Mucosa of gallbladder (tissue), 1 donor: ENCODE measurements at regions not wholly inside any gene's neighbourhood (a gene's known extent, or its start where the extent isn't known, plus 50 kb on each side); places are given as distances from the start of the nearest gene placed in this dataset.

Experiments used
- DNase-seq: peaks from one replicate; pipeline ENCODE4 v3.0.0-alpha.2; 2020; ENCODE audit warnings: low spot score
- donor health status: DM: no; HTN: no; CAD: no.

- DNase-seq = no peak
Measured at GRCh38 chr5:110112348-110112747, 422.6 kb downstream of the MAN2A1 start.

DNA sequence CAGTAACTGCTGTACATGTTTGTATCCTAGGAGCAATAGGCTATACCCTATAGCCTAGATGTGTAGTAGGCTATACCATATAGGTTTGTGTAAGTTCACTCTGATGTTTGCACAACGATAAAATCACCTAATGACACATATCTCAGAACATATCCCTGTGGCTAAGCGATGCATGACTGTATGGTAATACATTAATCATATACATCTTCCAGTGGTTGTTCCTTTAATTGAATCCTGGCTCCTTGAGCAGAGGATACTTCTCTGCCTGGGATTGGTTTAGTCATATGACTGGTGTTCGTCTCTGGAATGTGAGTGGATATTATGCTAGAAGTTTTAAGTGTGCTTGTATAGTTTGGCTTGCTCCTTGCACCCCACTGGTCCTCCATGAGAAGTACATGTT is 425.8 kb downstream of the MAN2A1 start:
- DNase-seq = no peak

- DNase-seq = no peak
Measured at GRCh38 chr5:110116539-110116938, 426.8 kb downstream of the MAN2A1 start.

DNA sequence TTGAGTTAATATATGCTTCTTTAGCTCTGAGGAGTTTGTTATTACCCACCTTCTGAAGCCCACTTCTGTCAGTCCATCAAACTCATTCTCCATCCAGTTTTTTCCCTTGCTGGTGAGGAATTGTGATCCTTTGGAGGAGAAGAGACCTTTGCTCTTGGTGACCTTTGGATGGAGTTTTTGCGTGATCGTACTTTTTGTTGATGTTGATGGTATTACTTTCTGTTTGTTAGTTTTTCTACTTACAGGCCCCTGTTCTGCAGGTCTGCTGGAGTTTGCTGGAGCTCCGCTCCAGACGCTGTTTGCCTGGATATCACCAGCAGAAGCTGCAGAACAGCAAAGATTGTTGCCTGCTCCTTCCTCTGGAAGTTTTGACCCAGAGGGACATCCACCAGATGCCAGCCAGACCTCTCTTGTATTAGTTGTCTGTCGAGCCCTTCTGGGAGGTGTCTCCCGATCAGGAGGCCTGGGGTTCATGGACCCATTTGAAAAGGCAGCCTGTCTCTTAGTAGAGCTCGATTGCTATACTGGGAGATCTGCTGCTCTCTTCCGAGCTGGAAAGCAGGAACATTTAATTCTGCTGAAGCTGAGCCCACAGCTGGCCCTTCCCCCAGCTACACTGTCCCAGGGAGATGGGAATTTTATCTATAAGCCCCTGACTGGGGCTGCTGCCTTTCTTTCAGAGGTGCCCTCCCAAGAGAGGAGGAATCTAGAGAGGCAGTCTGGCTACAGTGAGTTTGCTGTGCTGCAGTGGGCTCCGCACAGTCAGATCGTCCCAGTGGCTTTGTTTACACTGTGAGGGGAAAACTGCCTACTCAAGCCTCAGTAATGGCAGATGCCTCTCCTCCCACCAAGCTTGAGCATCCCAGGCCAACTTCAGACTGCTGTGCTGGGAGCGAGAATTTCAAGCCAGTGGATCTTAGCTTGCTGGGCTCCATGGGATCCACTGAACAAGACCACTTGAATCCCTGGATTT is 445.5 kb downstream of the MAN2A1 start:
- no peak for DNase-seq

DNA sequence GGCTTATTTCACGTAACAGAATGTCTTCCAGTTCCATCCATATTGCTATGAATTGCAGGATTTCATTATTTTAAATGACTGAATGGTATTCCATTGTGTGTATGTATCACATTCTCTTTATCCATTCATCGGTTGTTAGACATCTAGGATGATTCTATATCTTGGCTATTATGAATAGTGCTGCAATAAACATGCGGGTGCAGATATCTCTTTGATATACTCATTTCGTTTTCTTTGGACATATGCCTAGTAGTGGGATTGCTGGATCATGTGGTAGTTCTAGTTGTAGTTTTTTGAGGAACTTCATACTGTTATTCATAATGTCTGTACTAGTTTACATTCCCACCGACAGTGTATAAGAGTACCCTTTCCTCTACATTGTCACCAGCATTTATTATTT is 460.5 kb downstream of the MAN2A1 start:
- no peak for DNase-seq

DNA sequence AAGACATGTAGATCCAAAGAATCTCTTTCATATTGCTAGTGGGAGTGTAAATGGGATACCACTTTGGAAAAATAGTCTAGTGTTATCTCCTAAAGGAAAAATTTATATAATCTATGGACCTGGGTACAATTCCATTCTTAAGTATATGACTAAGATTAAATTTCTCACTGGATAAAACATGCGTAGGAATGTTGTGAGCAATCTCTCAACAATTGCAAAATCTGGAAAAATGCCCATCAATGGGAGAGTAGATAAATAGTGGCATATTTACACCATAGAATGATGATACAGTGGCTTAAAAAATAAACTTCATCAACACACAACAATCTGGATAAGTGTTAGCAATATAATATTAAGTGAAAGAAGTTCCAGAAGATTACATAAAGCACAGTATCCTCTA is 469.5 kb downstream of the MAN2A1 start:
- no peak for DNase-seq

GRCh38 chr5:110161162-110161561 is 471.4 kb downstream of the MAN2A1 start:
- DNase-seq = no peak

DNA sequence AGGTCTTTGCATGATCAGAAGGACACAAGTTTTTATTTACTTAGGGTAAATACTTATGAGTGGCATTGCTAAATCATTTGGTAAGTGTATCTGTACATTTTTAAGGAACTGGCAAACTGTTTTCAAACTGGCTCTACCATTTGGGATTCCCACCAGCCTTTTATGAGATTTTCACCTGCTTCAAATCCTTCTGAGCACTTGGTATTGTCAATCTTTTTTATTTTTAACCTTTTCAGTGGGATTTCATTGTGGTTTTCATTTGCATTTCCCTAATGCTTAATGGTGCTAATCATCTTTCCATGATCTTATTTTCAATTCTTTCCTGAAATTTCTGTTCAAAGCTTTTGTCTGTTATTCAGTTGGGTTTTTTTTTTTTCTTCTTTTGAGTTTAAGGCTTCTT is 475.6 kb downstream of the MAN2A1 start:
- no peak for DNase-seq

DNA sequence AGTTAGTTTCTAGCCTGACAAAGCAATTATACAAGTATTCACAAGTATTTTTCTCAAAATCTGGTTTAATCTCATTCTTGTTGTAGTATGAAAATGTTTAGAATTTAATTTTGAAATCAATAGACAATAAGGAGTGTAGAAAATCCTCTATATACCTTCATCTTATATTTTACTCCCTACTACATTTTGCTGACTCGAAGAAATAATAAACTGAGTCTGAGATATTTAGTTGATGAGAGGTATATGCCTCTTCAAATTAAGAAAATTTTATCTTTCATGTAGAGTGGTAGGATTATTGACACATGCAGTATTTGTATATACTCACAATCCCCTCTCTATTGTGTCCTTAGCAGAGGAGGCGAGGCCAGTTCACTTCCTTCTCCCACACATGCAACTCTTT is 477.7 kb downstream of the MAN2A1 start:
- DNase-seq = no peak

GRCh38 chr5:110169461-110169860 is 479.7 kb downstream of the MAN2A1 start:
- no peak for DNase-seq

DNA sequence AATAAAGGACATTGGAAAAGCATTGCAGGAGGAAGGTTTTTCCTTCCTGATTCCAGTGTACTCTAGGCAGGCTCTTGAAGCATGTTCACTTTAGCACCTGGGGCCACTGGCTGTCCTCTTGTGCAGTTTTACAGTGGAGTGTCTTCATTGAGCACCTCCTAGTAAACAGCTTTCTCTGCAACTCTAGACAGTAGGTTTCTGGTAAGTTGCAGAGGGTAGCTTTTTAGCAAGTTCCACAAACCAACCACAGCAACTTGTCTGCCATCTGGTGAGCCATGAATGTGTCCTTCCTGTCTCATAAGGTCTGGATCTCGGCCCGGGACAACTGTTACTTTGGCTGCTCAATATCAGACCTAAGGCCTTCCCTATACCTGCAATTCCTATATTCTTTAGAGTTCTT is 488.0 kb downstream of the MAN2A1 start:
- no peak for DNase-seq

GRCh38 chr5:110179321-110179720 is 489.6 kb downstream of the MAN2A1 start:
- no peak for DNase-seq

DNA sequence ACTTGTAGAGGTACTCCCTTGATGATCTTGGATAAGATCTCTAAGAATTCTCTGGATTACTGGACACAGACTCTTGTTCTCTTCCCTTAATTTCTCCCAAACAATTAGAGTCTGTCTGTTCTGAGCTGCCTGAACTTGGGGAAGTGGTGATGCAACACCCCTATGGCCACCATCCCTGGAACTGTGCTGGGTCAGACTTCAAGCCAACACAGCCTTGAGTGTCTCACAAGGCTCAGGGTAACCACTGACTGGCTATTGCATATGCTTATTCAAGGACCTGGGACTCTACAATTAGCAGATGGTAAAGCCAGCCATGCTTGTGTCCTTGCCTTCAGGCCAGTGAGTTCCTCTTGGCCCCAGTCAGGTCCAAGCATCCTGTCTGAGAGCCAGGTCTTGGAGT is 504.5 kb downstream of the MAN2A1 start:
- no peak for DNase-seq

DNA sequence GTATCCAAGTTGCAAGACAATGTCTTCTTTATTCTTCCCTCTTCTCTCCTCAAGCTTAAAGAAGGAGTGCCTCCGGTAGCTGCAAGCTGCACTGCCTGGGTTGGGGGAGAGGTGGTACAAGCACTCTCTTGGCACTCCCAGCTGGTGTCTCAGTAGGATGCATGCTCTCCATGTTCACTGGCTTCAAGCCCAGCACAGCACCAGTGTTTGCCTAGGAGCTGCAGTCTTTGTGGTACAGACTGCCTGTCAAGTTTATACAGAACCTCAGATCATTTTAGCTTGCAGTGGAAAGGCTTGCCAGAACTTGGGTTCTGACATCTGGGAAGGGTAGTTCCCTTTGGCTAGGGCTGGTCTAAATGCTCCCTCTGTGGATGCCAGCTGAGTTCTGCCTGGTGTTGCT is 505.6 kb downstream of the MAN2A1 start:
- DNase-seq = no peak

- no peak for DNase-seq
Measured at GRCh38 chr5:110201791-110202190, 512.1 kb downstream of the MAN2A1 start.

- no peak for DNase-seq
Measured at GRCh38 chr5:110203661-110204060, 513.9 kb downstream of the MAN2A1 start.

DNA sequence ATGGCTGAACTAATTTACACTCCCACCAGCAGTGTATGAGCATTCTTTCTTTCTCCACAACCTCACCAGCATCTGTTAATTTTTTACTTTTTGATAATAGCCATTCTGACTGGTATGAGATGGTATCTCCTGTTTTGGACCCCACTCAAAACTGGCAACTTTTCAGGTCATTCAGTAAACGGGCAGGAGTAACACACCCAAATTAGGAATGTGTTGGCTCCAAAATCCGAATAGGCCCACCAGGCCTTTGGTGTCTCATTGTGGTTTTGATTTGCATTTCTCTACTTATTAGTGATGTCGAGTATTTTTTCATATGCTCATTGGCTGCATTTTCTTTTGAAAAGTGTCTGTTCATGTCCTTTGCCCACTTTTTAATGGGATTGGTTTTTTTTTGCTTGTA is 517.1 kb downstream of the TMEM232 start:
- DNase-seq = no peak

DNA sequence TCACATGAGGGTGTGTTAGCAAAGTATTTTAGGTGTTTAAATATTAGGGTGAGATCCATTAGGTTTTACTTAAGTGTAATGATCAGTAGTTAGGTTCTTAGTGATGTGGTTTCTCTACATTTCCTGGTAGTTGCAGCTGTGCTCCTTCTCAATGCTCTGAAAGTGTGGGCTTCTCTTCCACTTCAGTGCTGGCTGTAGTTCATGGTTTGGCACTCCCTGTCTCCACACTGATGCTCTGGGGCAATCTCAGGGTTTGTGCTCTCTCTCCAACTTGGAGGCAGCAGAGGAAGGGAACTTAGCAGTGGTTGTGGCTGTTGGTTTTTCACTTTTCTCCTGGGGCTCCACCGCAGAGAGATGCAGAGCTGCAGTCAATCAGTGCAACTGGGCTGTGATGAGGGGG is 507.5 kb downstream of the TMEM232 start:
- DNase-seq = no peak

DNA sequence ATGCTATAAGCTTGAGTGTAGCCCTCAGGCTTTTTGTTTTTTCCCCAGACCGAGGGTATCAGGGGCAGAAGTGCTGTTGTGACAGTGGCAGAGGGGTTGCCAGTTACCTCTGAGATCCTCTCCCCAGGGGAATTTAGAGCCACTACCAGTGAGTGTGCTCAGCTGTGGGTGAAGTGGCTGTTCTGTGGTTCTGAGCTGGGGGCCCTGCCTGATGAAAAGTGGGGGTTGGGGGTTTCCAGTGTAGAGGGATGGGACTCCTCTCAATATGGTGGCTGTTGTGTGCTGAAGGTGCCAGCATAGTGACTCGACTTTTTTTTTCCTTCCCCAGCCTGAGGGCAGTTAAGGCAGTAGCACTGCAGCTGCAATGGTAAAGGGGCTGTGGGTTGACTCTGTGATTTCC is 506.7 kb downstream of the TMEM232 start:
- DNase-seq = no peak

GRCh38 chr5:110221036-110221435 is 505.4 kb downstream of the TMEM232 start:
- DNase-seq = no peak

DNA sequence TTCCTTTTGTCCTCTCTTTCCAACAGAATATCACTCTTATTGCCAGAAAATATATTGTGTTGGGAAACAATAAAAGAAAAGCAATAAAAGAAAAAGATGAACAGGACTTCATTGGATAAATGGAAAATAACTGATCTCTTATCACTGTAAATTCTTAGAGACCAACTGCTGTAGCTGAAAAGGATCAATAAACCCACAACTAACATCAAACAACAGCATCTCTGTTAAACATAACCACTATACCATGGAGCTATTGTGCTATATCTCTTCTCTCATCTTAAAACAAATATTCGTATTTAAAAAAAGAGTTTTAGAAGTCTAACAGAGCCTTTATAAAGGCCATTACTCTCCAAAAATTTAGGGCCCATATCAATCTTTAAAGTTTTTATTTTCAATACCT is 502.4 kb downstream of the TMEM232 start:
- DNase-seq = no peak

- DNase-seq = no peak
Measured at GRCh38 chr5:110225949-110226348, 500.5 kb downstream of the TMEM232 start.

DNA sequence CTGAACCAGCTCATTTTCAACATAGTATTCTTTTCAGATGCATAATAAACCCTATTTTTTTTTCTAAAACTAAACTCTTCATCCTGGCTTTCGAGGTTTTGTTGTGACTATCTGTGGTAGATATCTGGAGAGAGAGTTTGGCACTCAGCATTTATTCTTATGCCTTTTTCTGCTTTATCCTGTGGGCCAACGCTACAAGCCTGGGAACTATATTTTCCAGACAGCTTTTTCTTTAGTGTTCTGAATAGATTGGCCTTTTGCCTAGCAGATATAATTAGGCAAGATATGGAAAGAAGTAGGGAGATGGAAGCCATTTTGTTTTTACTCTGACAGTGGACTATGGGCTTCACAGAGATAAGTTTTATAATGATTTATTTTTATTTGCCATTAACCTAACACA is 486.7 kb downstream of the TMEM232 start:
- DNase-seq = no peak

DNA sequence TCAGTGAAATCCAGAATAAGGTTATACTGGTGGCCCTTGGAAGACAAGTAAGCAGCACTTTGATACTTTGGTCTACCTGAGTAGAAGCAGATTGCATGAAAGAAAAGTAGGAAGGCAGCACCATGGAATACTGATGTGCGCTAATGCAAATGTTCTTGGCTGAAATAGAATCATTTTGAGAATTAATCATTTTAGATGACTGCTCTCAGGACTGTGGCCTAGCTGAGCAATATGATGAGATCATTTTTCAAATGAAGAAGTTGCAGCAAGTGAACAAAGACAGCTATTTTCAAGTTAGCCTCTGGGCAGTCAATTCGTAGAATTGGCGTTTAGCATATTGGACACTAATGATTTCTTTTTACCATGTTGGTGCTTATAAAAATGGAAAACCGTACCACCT is 483.5 kb downstream of the TMEM232 start:
- DNase-seq = no peak
